Esophagus squamous epithelium (tissue), 4 donors: ENCODE measurements at regions not wholly inside any gene's neighbourhood (a gene's known extent, or its start where the extent isn't known, plus 50 kb on each side); places are given as distances from the start of the nearest gene placed in this dataset.

Experiments used
- CTCF ChIP-seq, 6 experiments: fragments of 450-650 bp in 4 of 6; fragments of 200-600 bp in 2 of 6; sonication (generic) in 2 of 6; IDR thresholded peaks; one replicate each; pipeline ENCODE4 v1.5.1; 2016 to 2019; ENCODE audit warnings: antibody characterized with exemption in 6 of 6, mild to moderate bottlenecking in 4 of 6, moderate library complexity in 4 of 6
- POLR2A ChIP-seq, 4 donors: fragments of 450-650 bp; IDR thresholded peaks; one replicate each; pipeline ENCODE4 v1.6.1; 2017; ENCODE audit warnings: antibody characterized with exemption in 4 of 4, mild to moderate bottlenecking in 4 of 4, moderate library complexity in 3 of 4

GRCh38 chr19:56969759-56970178 is 129.2 kb upstream of the PEG3 start:
- TF ChIP-seq CTCF (IDR thresholded peaks at IDR 0.05) (no peak), POLR2A (IDR thresholded peaks at IDR 0.05) (no peak)
